ENCODE measurements at regions not wholly inside any gene's neighbourhood (a gene's known extent, or its start where the extent isn't known, plus 50 kb on each side); places are given as distances from the start of the nearest gene placed in this dataset.
"Not testable (repeated sequence)": the region's sequence is repeated elsewhere in the genome, so short reads cannot be mapped to it uniquely, and the experiment has no call there.

- H3K4me1 ChIP-seq (ENCODE audit: control insufficient read depth, insufficient read depth, low read length); H3K27ac ChIP-seq (ENCODE audit: low read length); H3K36me3 ChIP-seq (ENCODE audit: control insufficient read depth, insufficient read depth, low read length); DNase-seq (ENCODE audit: low read depth, low spot score); H3K4me3 ChIP-seq (ENCODE audit: low read length); H3K27me3 ChIP-seq (ENCODE audit: control insufficient read depth, insufficient read depth, low read length); H3K9me3 ChIP-seq (ENCODE audit: control insufficient read depth, insufficient read depth, low read length): not testable (repeated sequence)
- WGBS (ENCODE audit: insufficient coverage, insufficient read length): no CpG with 5 or more reads among the region's 2 CpGs
Measured at GRCh38 chr2:88802026-88802425, 110.6 kb downstream of the RPIA start.

- DNase-seq (ENCODE audit: low read depth, low spot score): no peak
- Histone ChIP-seq H3K27me3 (ENCODE audit: control insufficient read depth, insufficient read depth, low read length) (no peaks in the 10 kb centered on the region), H3K4me1 (ENCODE audit: control insufficient read depth, insufficient read depth, low read length) (no peaks in the 10 kb centered on the region), H3K4me3 (ENCODE audit: low read length) (no peak overlapping the region), H3K27ac (ENCODE audit: low read length) (no peak overlapping the region), H3K9me3 (ENCODE audit: control insufficient read depth, insufficient read depth, low read length) (peaks cover 1% of the 10 kb centered on the region), H3K36me3 (ENCODE audit: control insufficient read depth, insufficient read depth, low read length) (no peaks in the 10 kb centered on the region)
- no CpG with 5 or more reads among the region's 5 CpGs for WGBS (ENCODE audit: insufficient coverage, insufficient read length)
Measured at GRCh38 chr2:88807237-88807962, 115.9 kb downstream of the RPIA start.

- no CpG with 5 or more reads among the region's 3 CpGs for WGBS (ENCODE audit: insufficient coverage, insufficient read length)
- H3K27ac ChIP-seq (ENCODE audit: low read length): no peak overlapping the region
- peaks cover 1% of the 10 kb centered on the region for H3K9me3 ChIP-seq (ENCODE audit: control insufficient read depth, insufficient read depth, low read length)
- H3K4me3 ChIP-seq (ENCODE audit: low read length): no peak overlapping the region
- H3K27me3 ChIP-seq (ENCODE audit: control insufficient read depth, insufficient read depth, low read length): no peaks in the 10 kb centered on the region
- H3K36me3 ChIP-seq (ENCODE audit: control insufficient read depth, insufficient read depth, low read length): no peaks in the 10 kb centered on the region
- no peaks in the 10 kb centered on the region for H3K4me1 ChIP-seq (ENCODE audit: control insufficient read depth, insufficient read depth, low read length)
- no peak for DNase-seq (ENCODE audit: low read depth, low spot score)
Measured at GRCh38 chr2:88808083-88808482, 116.6 kb downstream of the RPIA start.

- no CpG with 5 or more reads among the region's 1 CpG for WGBS (ENCODE audit: insufficient coverage, insufficient read length)
- Histone ChIP-seq H3K27ac (ENCODE audit: low read length) (no peak overlapping the region), H3K27me3 (ENCODE audit: control insufficient read depth, insufficient read depth, low read length) (no peaks in the 10 kb centered on the region), H3K4me1 (ENCODE audit: control insufficient read depth, insufficient read depth, low read length) (no peaks in the 10 kb centered on the region), H3K9me3 (ENCODE audit: control insufficient read depth, insufficient read depth, low read length) (peaks cover 1% of the 10 kb centered on the region), H3K4me3 (ENCODE audit: low read length) (no peak overlapping the region), H3K36me3 (ENCODE audit: control insufficient read depth, insufficient read depth, low read length) (no peaks in the 10 kb centered on the region)
- DNase-seq (ENCODE audit: low read depth, low spot score): no peak
Measured at GRCh38 chr2:88808652-88809051, 117.2 kb downstream of the RPIA start.

GRCh38 chr2:88809216-88809615, 117.7 kb downstream of the RPIA start:
- Histone ChIP-seq H3K4me1 (ENCODE audit: control insufficient read depth, insufficient read depth, low read length) (no peaks in the 10 kb centered on the region), H3K27ac (ENCODE audit: low read length) (no peak overlapping the region), H3K36me3 (ENCODE audit: control insufficient read depth, insufficient read depth, low read length) (no peaks in the 10 kb centered on the region), H3K27me3 (ENCODE audit: control insufficient read depth, insufficient read depth, low read length) (no peaks in the 10 kb centered on the region), H3K4me3 (ENCODE audit: low read length) (no peak overlapping the region), H3K9me3 (ENCODE audit: control insufficient read depth, insufficient read depth, low read length) (peaks cover 1% of the 10 kb centered on the region)
- no peak for DNase-seq (ENCODE audit: low read depth, low spot score)
- no CpG with 5 or more reads among the region's 6 CpGs for WGBS (ENCODE audit: insufficient coverage, insufficient read length)

- H3K27me3 ChIP-seq (ENCODE audit: control insufficient read depth, insufficient read depth, low read length): no peaks in the 10 kb centered on the region
- no peak overlapping the region for H3K4me3 ChIP-seq (ENCODE audit: low read length)
- H3K9me3 ChIP-seq (ENCODE audit: control insufficient read depth, insufficient read depth, low read length): peaks cover 1% of the 10 kb centered on the region
- WGBS (ENCODE audit: insufficient coverage, insufficient read length): no CpG with 5 or more reads among the region's 2 CpGs
- H3K36me3 ChIP-seq (ENCODE audit: control insufficient read depth, insufficient read depth, low read length): no peaks in the 10 kb centered on the region
- no peak overlapping the region for H3K27ac ChIP-seq (ENCODE audit: low read length)
- H3K4me1 ChIP-seq (ENCODE audit: control insufficient read depth, insufficient read depth, low read length): no peaks in the 10 kb centered on the region
- no peak for DNase-seq (ENCODE audit: low read depth, low spot score)
Measured at GRCh38 chr2:88810017-88810416, 118.5 kb downstream of the RPIA start.

GRCh38 chr2:88810488-88810887, 119.0 kb downstream of the RPIA start:
- H3K27ac ChIP-seq (ENCODE audit: low read length): no peak overlapping the region
- WGBS (ENCODE audit: insufficient coverage, insufficient read length): no CpG with 5 or more reads among the region's 8 CpGs

GRCh38 chr2:88811233-88811632, 119.8 kb downstream of the RPIA start:
- H3K9me3 ChIP-seq (ENCODE audit: control insufficient read depth, insufficient read depth, low read length): peaks cover 6% of the 10 kb centered on the region
- no CpG with 5 or more reads among the region's 3 CpGs for WGBS (ENCODE audit: insufficient coverage, insufficient read length)
- no peaks in the 10 kb centered on the region for H3K4me1 ChIP-seq (ENCODE audit: control insufficient read depth, insufficient read depth, low read length)
- H3K27ac ChIP-seq (ENCODE audit: low read length): no peak overlapping the region
- H3K4me3 ChIP-seq (ENCODE audit: low read length): no peak overlapping the region
- no peaks in the 10 kb centered on the region for H3K27me3 ChIP-seq (ENCODE audit: control insufficient read depth, insufficient read depth, low read length)
- H3K36me3 ChIP-seq (ENCODE audit: control insufficient read depth, insufficient read depth, low read length): no peaks in the 10 kb centered on the region
- no peak for DNase-seq (ENCODE audit: low read depth, low spot score)

More at GRCh38 chr2:88810488-88810887, 119.0 kb downstream of the RPIA start:
- no peak overlapping the region for H3K4me3 ChIP-seq (ENCODE audit: low read length)
- no peaks in the 10 kb centered on the region for H3K4me1 ChIP-seq (ENCODE audit: control insufficient read depth, insufficient read depth, low read length)
- no peaks in the 10 kb centered on the region for H3K36me3 ChIP-seq (ENCODE audit: control insufficient read depth, insufficient read depth, low read length)
- no peaks in the 10 kb centered on the region for H3K27me3 ChIP-seq (ENCODE audit: control insufficient read depth, insufficient read depth, low read length)
- no peak for DNase-seq (ENCODE audit: low read depth, low spot score)
- H3K9me3 ChIP-seq (ENCODE audit: control insufficient read depth, insufficient read depth, low read length): peaks cover 2% of the 10 kb centered on the region

GRCh38 chr2:88811681-88812080, 120.2 kb downstream of the RPIA start:
- WGBS (ENCODE audit: insufficient coverage, insufficient read length): no CpG with 5 or more reads among the region's 8 CpGs
- no peaks in the 10 kb centered on the region for H3K27me3 ChIP-seq (ENCODE audit: control insufficient read depth, insufficient read depth, low read length)
- no peaks in the 10 kb centered on the region for H3K36me3 ChIP-seq (ENCODE audit: control insufficient read depth, insufficient read depth, low read length)
- H3K27ac ChIP-seq (ENCODE audit: low read length): no peak overlapping the region
- peaks cover 6% of the 10 kb centered on the region for H3K9me3 ChIP-seq (ENCODE audit: control insufficient read depth, insufficient read depth, low read length)
- H3K4me1 ChIP-seq (ENCODE audit: control insufficient read depth, insufficient read depth, low read length): no peaks in the 10 kb centered on the region
- no peak for DNase-seq (ENCODE audit: low read depth, low spot score)
- H3K4me3 ChIP-seq (ENCODE audit: low read length): no peak overlapping the region

- Histone ChIP-seq H3K36me3 (ENCODE audit: control insufficient read depth, insufficient read depth, low read length) (no peaks in the 10 kb centered on the region), H3K27ac (ENCODE audit: low read length) (no peak overlapping the region), H3K9me3 (ENCODE audit: control insufficient read depth, insufficient read depth, low read length) (peaks cover 6% of the 10 kb centered on the region), H3K4me3 (ENCODE audit: low read length) (no peak overlapping the region), H3K4me1 (ENCODE audit: control insufficient read depth, insufficient read depth, low read length) (no peaks in the 10 kb centered on the region), H3K27me3 (ENCODE audit: control insufficient read depth, insufficient read depth, low read length) (no peaks in the 10 kb centered on the region)
- WGBS (ENCODE audit: insufficient coverage, insufficient read length): no CpG with 5 or more reads among the region's 4 CpGs
- no peak for DNase-seq (ENCODE audit: low read depth, low spot score)
Measured at GRCh38 chr2:88813612-88814011, 122.1 kb downstream of the RPIA start.

- Histone ChIP-seq H3K27me3 (ENCODE audit: control insufficient read depth, insufficient read depth, low read length) (no peaks in the 10 kb centered on the region), H3K4me3 (ENCODE audit: low read length) (no peak overlapping the region), H3K27ac (ENCODE audit: low read length) (no peak overlapping the region), H3K9me3 (ENCODE audit: control insufficient read depth, insufficient read depth, low read length) (peaks cover 4% of the 10 kb centered on the region), H3K36me3 (ENCODE audit: control insufficient read depth, insufficient read depth, low read length) (no peaks in the 10 kb centered on the region), H3K4me1 (ENCODE audit: control insufficient read depth, insufficient read depth, low read length) (no peaks in the 10 kb centered on the region)
- DNase-seq (ENCODE audit: low read depth, low spot score): no peak
Measured at GRCh38 chr2:88815282-88815681, 123.8 kb downstream of the RPIA start.

All from iPS DF 6.9 (cell line).